ENCODE measurements at regions not wholly inside any gene's neighbourhood (a gene's known extent, or its start where the extent isn't known, plus 50 kb on each side); places are given as distances from the start of the nearest gene placed in this dataset.

GRCh38 chr2:176419591-176420071 lies 150.4 kb downstream of the MTX2 start:
- H2AFZ ChIP-seq (ENCODE audit: low read length), result no peak overlapping the region
- 40% methylated on average over 4 of the region's 4 CpGs for WGBS (ENCODE audit: low lambda C conversion rate)
- no peak for FAIRE-seq

More at GRCh38 chr2:176419591-176420071, 150.4 kb downstream of the MTX2 start:
- Histone ChIP-seq H3K9ac (ENCODE audit: insufficient read depth, low read depth, low read length) (no peak overlapping the region), H3K4me1 (ENCODE audit: insufficient read depth, low read length) (no peaks in the 10 kb centered on the region), H3K79me2 (ENCODE audit: insufficient read depth, low read length) (no peaks in the 10 kb centered on the region), H3K9me3 (ENCODE audit: low read length) (no peaks in the 10 kb centered on the region), H4K20me1 (ENCODE audit: insufficient read depth, low read length) (no peaks in the 10 kb centered on the region), H3K4me3 (replicated peaks in 1 of 3; ENCODE audit: insufficient read depth in 1 of 3, low read depth in 2 of 3, low read length in 3 of 3) (no peak overlapping the region), H3K27ac (ENCODE audit: extremely low read length, insufficient read depth, low read length) (no peak overlapping the region), H3K27me3 (ENCODE audit: control insufficient read depth in 1 of 2, insufficient read depth in 2 of 2, low read length in 2 of 2) (peaks cover 0 to 33% of the 10 kb centered on the region in 2 experiments; a peak in 4 of 5 replicates), H3K4me2 (ENCODE audit: low read depth, low read length) (no peak overlapping the region), H3K36me3 (replicated peaks in 1 of 2; ENCODE audit: control insufficient read depth in 1 of 2, insufficient read depth in 2 of 2, low read length in 2 of 2) (no peaks in the 10 kb centered on the region)
- ChIA-PET POLR2A (no interaction called here), CTCF (ENCODE audit: low intra/inter-chr PET ratio, low total read pairs) (no interaction called here)
- in situ Hi-C loops (cut with HindIII; ENCODE audit: extremely low pct_ligation_motif_present, low pct_unique_long_range_greater_than_20kb) (no loop called here), intact Hi-C loops (cut with micrococcal nuclease; ENCODE audit: unreplicated experiment) (no loop called here)
- ATAC-seq, result no peak
- TF ChIP-seq ZNF367 (CRISPR knock-in tag; IDR thresholded peaks at IDR 0.05; ENCODE audit: borderline replicate concordance), result no peak
- no peak for TF ChIP-seq SPEN (CRISPR knock-in tag; IDR thresholded peaks at IDR 0.05; ENCODE audit: low read depth)
- no peak for TF ChIP-seq NFE2 (CRISPR knock-in tag; IDR thresholded peaks at IDR 0.05)
- TF ChIP-seq ZNF75D (CRISPR knock-in tag; IDR thresholded peaks at IDR 0.05; ENCODE audit: borderline replicate concordance), result no peak
- no peak for TF ChIP-seq JDP2 (CRISPR knock-in tag; IDR thresholded peaks at IDR 0.05; ENCODE audit: borderline replicate concordance)
- no peak for TF ChIP-seq ZBTB38 (CRISPR knock-in tag; IDR thresholded peaks at IDR 0.05)
- no peak for TF ChIP-seq FOXP1 (IDR thresholded peaks at IDR 0.05)
- TF ChIP-seq FOXP1 (CRISPR knock-in tag; IDR thresholded peaks at IDR 0.05), result no peak
- TF ChIP-seq CHD2 (IDR thresholded peaks at IDR 0.05; ENCODE audit: low read depth, low read length), result no peak
- TF ChIP-seq ZNF335 (CRISPR knock-in tag; IDR thresholded peaks at IDR 0.05), result no peak
- no peak for TF ChIP-seq ZNF562 (CRISPR knock-in tag; IDR thresholded peaks at IDR 0.05; ENCODE audit: borderline replicate concordance)
- TF ChIP-seq TAF1 (CRISPR knock-in tag; IDR thresholded peaks at IDR 0.05), result no peak
- no peak for TF ChIP-seq ZNF121 (CRISPR knock-in tag; IDR thresholded peaks at IDR 0.05)
- no peak for TF ChIP-seq ZNF7 (CRISPR knock-in tag; IDR thresholded peaks at IDR 0.05)
- no peak for TF ChIP-seq ZNF256 (CRISPR knock-in tag; conservative IDR thresholded peaks at IDR 0.05)
- TF ChIP-seq ZNF790 (CRISPR knock-in tag; IDR thresholded peaks at IDR 0.05; ENCODE audit: borderline replicate concordance), result no peak
- TF ChIP-seq ZSCAN21 (CRISPR knock-in tag; IDR thresholded peaks at IDR 0.05; ENCODE audit: borderline replicate concordance), result no peak
- TF ChIP-seq TFDP1 (CRISPR knock-in tag; IDR thresholded peaks at IDR 0.05; ENCODE audit: borderline replicate concordance), result no peak
- no peak for TF ChIP-seq ZNF441 (CRISPR knock-in tag; IDR thresholded peaks at IDR 0.05; ENCODE audit: borderline replicate concordance)
- no peak for DNase-seq (ENCODE audit: low spot score)
- BruUV-seq (replicated peaks), result no TSS peak

Data from HepG2 (cell line).